Fibroblast of lung (primary cell): ENCODE measurements at regions not wholly inside any gene's neighbourhood (a gene's known extent, or its start where the extent isn't known, plus 50 kb on each side); places are given as distances from the start of the nearest gene placed in this dataset.

ENCODE experiments used
- DNase-seq, 2 donors: peaks; one replicate each; pipeline versions ENCODE4 v3.0.0 to v3.0.0-alpha.2; 2010; ENCODE audit warnings: low read depth in 2 of 2
- H2AFZ ChIP-seq: 2 replicates; pipeline ENCODE4 v1.5.1; 2012; ENCODE audit warnings: low read length, control low read depth, inconsistent platforms
- H3K27ac ChIP-seq: 2 replicates; pipeline ENCODE4 v1.5.1; 2011; ENCODE audit warnings: low read length, control low read depth; ENCODE audit not compliant: insufficient read depth
- H3K27me3 ChIP-seq: 2 replicates; pipeline ENCODE4 v1.5.1; 2011; ENCODE audit warnings: mild to moderate bottlenecking, low read length; ENCODE audit not compliant: control insufficient read depth, insufficient read depth
- H3K36me3 ChIP-seq: 2 replicates; pipeline ENCODE4 v1.5.1; 2011; ENCODE audit warnings: low read length; ENCODE audit not compliant: control insufficient read depth, insufficient read depth
- H3K4me1 ChIP-seq: 2 replicates; pipeline ENCODE4 v1.5.1; 2011; ENCODE audit warnings: low read length; ENCODE audit not compliant: control insufficient read depth, insufficient read depth; ENCODE audit errors: extremely low read depth
- H3K4me2 ChIP-seq: 2 replicates; pipeline ENCODE4 v1.5.1; 2011; ENCODE audit warnings: low read length, control low read depth; ENCODE audit not compliant: insufficient read depth; ENCODE audit errors: extremely low read depth
- H3K4me3 ChIP-seq, 4 experiments: fragments of 200-600 bp in 1 of 4; sonication (generic) in 1 of 4; replicated peaks in 1 of 4; 2 replicates each; pipeline ENCODE4 v1.5.1; 2011 to 2016; ENCODE audit warnings: low read length in 4 of 4, low read depth in 3 of 4, mild to moderate bottlenecking in 3 of 4, control low read depth in 2 of 4, inconsistent platforms in 1 of 4, mixed read lengths in 1 of 4; ENCODE audit not compliant: insufficient read depth in 1 of 4; ENCODE audit errors: control extremely low read depth in 1 of 4
- H3K79me2 ChIP-seq: 2 replicates; pipeline ENCODE4 v1.5.1; 2012; ENCODE audit warnings: mild to moderate bottlenecking, low read length, inconsistent platforms; ENCODE audit not compliant: control insufficient read depth, insufficient read depth
- H3K9ac ChIP-seq: 2 replicates; pipeline ENCODE4 v1.5.1; 2011; ENCODE audit warnings: mild to moderate bottlenecking, low read length, control low read depth; ENCODE audit not compliant: insufficient read depth
- H3K9me3 ChIP-seq: 2 replicates; pipeline ENCODE4 v1.5.1; 2012; ENCODE audit warnings: low read depth, low read length; ENCODE audit not compliant: control insufficient read depth, insufficient read depth
- H4K20me1 ChIP-seq: 2 replicates; pipeline ENCODE4 v1.5.1; 2011; ENCODE audit warnings: low read length; ENCODE audit not compliant: control insufficient read depth, insufficient read depth; ENCODE audit errors: extremely low read depth
- CTCF ChIP-seq, 2 donors: IDR thresholded peaks in 1 of 2; conservative IDR thresholded peaks in 1 of 2; 1 replicate in 1 of 2; 2 replicates in 1 of 2; pipeline ENCODE4 v1.5.1; 2011 to 2012; ENCODE audit warnings: low read length in 2 of 2, control low read depth in 1 of 2, inconsistent platforms in 1 of 2, low read depth in 1 of 2, mild to moderate bottlenecking in 1 of 2
- EZH2 ChIP-seq: IDR thresholded peaks from 2 replicates; pipeline ENCODE4 v1.5.1; 2012; ENCODE audit warnings: low read length, control low read depth, mild to moderate bottlenecking; ENCODE audit errors: missing control alignments

DNA sequence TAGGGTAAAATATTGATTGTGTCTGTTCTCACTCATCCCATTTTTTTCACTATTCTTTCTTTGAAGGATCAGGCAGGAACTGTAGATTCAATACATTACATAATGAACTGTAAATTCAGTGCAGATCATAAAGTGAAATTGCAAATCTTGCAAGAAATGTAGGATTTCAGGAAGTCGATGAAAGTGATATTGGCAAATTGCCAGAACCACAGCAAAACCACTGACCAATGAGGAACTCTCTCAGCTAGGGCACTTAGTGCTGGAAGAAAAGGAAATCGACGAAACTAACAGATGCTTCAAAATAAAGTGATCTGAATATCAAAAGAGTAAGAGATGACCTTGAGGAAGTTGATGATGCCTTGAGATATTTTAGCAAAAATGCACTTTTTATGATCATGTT lies 157.6 kb downstream of the AACS start:
- Histone ChIP-seq H3K27ac (no peak overlapping the region), H3K9me3 (no peaks in the 10 kb centered on the region), H3K36me3 (no peaks in the 10 kb centered on the region), H3K79me2 (no peaks in the 10 kb centered on the region), H3K9ac (no peak overlapping the region), H3K27me3 (no peaks in the 10 kb centered on the region), H3K4me3 (no peak overlapping the region), H4K20me1 (no peaks in the 10 kb centered on the region), H3K4me1 (no peaks in the 10 kb centered on the region), H3K4me2 (no peak overlapping the region), H2AFZ (no peak overlapping the region)
- DNase-seq: no peak
- no peak for TF ChIP-seq EZH2
- no peak for TF ChIP-seq CTCF (conservative IDR thresholded peaks at IDR 0.05 in 1 of 2, IDR thresholded peaks at IDR 0.05 in 1 of 2; ENCODE audit: low read depth in 1 of 2, low read length in 2 of 2)

DNA sequence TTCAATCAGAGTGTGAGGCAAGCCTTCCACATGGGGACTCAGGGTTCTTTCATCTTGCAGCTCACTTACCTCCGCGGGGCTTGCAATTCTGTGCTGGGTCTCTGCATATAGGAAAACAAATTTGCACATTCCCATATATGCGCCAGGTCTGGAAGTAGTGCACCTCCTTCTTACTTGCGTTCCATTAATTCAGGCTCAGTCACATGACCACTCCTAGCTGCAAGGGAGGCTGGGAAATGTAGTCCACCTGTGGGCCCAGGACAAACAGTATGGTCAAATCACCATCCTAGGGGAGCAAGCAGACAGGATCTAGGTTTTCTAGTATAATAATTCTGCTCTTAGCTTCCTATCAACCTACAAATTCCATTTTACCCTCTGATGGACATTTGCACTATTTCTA lies 160.4 kb downstream of the AACS start:
- Histone ChIP-seq H3K9ac (no peak overlapping the region), H3K9me3 (no peaks in the 10 kb centered on the region), H3K27me3 (no peaks in the 10 kb centered on the region), H2AFZ (no peak overlapping the region), H3K27ac (no peak overlapping the region), H3K4me1 (no peaks in the 10 kb centered on the region), H3K79me2 (no peaks in the 10 kb centered on the region), H3K4me2 (no peak overlapping the region), H3K4me3 (no peak overlapping the region), H3K36me3 (no peaks in the 10 kb centered on the region), H4K20me1 (no peaks in the 10 kb centered on the region)
- no peak for DNase-seq
- TF ChIP-seq EZH2 (no peak), CTCF (conservative IDR thresholded peaks at IDR 0.05 in 1 of 2, IDR thresholded peaks at IDR 0.05 in 1 of 2; ENCODE audit: low read depth in 1 of 2, low read length in 2 of 2) (no peak)

- TF ChIP-seq EZH2 (no peak), CTCF (conservative IDR thresholded peaks at IDR 0.05 in 1 of 2, IDR thresholded peaks at IDR 0.05 in 1 of 2; ENCODE audit: low read depth in 1 of 2, low read length in 2 of 2) (no peak)
- Histone ChIP-seq H3K9ac (no peak overlapping the region), H3K9me3 (no peaks in the 10 kb centered on the region), H3K4me3 (no peak overlapping the region), H3K4me2 (no peak overlapping the region), H2AFZ (no peak overlapping the region), H3K36me3 (no peaks in the 10 kb centered on the region), H3K79me2 (no peaks in the 10 kb centered on the region), H3K27ac (no peak overlapping the region), H3K27me3 (no peaks in the 10 kb centered on the region), H3K4me1 (no peaks in the 10 kb centered on the region), H4K20me1 (no peaks in the 10 kb centered on the region)
- no peak for DNase-seq
These were observed 163.5 kb downstream of the AACS start for GRCh38 chr12:125228519-125229260.
